H4 (cell line): ENCODE measurements at regions not wholly inside any gene's neighbourhood (a gene's known extent, or its start where the extent isn't known, plus 50 kb on each side); places are given as distances from the start of the nearest gene placed in this dataset.

Experiments
- DNase-seq: peaks from one replicate; pipeline ENCODE4 v3.0.0-alpha.2; 2015; ENCODE audit warnings: low spot score

DNA sequence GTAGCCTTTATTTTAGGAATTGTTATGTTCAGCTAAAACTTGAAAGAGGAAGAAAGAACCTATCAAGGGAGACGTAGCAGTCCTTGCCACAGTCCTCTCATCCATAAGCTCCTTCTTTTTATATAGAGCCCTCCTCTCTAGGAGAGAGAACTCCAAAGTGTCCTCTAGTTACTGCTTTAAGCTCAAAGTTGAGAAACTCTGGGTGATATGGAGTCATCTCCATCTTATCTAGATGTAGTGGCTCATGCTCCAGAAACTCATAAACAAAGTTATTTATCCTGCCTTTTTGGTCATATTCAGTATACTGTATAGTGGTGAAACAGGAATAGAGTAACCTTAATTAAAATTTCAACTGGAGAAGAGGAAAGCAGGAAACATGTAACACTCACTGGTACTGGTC, 90.4 kb upstream of the ATF7IP start:
- DNase-seq: no peak

DNA sequence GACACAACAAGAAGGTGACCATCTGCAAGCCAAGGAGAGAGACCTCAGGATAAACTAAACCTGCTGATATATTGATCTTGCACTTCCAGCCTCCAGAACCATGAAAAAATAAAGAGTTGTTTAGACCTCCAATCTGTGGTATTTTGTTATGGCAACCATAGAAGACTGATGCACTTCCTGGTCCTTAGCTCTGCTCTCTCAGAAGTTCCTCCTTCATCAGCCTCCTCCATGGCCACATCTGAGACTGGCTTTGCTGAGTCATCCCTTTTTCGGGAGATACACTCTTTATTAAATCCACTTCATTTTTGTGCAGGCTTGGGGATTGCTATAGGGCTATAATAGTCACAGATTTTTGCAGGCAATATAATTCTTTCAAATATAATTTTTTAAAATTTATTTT, 89.6 kb upstream of the ATF7IP start:
- DNase-seq: no peak

DNA sequence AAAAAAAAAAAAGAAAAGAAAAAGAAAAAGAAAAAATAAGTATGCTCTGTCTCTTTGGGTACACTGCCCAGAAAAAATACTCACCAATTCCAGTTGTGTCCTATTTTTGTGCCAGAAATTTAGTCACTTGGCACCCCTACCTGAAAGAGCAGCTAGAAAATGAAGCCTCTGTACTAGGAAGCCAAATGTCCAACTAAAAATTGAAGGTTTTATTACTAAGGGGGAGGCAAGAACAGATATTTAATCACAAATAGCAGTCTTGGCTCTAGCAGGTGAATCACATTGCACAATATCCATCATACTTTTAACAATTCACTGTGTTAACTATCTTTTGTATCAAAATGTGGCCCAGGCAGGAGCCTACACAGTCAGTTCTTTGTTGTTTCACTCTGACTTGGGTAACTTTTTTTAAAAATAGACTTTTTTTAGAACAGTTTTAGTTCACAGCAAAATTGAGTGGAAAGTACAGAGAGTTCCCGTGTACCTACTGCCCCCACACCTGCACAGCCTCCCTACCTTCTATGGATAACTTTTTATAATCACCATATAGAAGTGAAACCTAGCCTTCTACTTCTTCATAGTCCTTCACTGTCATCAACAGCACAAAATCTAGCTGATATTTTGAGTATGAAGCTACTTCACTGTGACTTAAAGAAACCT, 87.1 kb upstream of the ATF7IP start:
- no peak for DNase-seq

DNA sequence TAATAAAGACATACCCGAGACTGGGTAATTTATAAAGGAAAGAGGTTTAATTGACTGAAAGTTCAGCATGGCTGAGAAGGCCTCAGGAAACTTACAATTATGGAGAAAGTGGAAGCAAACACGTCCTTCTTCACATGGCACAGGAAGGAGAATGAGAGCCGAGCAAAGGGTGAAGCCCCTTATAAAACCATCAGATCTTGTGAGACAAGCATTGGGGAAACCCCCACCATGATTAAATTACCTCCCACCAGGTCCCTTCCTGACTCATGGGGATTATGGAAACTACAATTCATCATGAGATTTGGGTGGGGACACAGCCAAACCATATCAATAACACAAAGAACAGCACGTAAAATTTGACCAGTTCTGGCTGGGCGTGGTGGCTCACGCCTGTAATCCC, 85.6 kb upstream of the ATF7IP start:
- no peak for DNase-seq

DNA sequence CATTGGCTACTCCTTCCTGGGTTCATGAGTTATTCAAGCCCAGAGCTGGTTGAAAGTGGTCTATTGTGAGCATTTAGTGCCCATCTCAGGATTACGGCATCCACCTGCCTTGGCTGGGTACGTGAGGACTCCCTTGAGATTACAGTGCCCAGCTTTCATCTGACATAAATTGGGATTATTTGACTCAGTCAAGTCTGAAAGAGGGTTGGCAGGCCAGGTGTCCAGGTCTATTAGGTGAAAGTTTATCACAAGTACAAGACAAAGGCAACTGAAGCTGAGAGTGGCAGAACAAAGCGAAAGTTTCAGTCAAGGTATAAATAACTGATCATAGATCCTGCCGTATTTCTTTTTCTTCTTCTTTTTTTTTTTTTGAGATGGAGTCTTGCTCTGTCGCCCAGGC, 84.6 kb upstream of the ATF7IP start:
- no peak for DNase-seq

DNA sequence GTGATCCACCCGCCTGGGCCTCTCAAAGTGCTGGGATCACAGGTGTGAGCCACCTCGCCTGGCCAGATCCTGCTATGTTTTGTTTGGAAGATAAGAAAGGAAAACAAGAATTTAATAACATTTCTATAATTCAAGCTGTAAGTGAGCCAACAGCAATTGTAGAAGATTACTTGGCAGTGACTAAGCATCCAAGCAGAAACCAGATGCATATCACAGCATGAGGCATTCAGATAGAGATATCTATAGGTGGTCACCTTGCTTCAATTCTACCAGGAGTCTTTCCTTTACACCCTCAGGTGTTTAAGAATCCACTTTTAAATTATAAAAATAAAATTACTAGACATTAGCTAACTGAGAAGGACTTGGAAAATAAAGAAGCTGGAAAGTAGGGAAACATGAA, 83.9 kb upstream of the ATF7IP start:
- no peak for DNase-seq

DNA sequence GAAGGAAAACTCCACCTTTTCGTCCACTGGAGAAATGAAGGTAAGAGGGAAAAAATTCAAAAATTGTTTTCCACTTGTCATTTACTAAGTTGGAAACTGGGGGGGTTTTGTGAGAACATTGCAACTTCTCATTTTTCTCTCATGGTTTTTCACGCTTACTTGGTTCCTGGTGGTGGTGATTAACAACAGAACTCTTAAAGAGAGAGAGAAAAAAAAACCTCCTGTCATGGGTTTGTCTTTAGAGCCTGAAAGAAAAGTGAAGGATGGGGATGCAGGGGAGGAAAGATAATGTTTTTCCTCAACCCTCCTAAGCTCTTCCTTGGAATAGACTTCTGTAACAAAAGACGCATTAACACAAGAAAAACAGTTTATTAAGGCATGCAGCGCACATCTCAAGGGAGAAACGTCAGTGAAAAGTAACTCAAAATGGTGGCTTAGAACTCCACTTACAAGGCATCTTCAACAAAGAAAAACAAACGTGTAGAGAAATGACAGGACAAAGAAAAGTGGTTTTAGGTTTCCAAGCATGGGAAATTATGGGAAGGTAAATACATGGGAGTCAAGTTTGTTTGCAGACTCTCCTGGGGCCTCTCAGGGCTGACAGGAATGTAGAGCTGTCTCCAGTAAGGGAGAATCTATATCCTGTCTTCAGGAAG, 81.9 kb upstream of the ATF7IP start:
- DNase-seq: no peak

DNA sequence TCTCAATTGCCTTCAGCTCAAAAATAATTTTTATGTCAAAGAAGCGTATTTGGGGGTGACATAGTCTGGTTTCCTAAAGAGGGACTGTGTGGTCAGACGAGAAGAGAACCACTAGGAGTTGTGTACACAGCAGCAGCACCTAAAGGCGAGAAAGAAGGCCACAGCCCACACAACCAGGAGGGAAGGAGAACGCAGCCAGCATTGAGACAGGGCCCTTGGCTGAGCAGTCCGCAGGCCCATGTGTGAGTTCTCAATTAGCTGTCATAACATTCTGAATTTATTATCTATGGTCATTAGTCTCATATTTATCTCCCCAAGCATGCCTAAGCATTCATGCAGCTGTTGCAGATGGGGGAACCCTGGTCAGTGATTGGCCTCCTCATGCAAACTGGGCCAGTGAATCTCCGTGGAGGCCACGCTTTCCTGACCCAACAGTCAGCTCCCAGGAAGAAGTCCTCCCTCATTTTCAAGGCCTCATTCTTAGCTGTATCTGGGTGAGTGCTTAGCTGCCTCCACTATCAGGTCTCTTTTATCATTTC, 81.2 kb upstream of the ATF7IP start:
- DNase-seq: no peak

DNA sequence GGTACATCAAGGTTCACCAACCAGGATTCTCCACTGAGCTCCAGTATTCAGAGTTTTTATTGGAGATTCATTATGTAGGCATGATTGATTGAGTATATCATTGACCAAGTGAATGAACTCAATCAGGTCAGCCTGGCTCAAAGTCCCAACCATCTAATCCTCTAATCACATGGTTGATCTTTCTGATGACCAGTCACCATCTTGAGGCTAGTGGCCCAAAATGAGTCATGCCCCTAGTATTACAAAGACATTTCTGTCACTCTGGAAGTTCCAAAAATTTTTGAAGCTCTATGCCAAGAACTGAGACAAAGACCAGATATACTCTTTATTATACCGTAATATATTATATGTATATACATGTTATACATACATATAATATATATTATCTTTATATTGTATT, 75.9 kb upstream of the ATF7IP start:
- no peak for DNase-seq

DNA sequence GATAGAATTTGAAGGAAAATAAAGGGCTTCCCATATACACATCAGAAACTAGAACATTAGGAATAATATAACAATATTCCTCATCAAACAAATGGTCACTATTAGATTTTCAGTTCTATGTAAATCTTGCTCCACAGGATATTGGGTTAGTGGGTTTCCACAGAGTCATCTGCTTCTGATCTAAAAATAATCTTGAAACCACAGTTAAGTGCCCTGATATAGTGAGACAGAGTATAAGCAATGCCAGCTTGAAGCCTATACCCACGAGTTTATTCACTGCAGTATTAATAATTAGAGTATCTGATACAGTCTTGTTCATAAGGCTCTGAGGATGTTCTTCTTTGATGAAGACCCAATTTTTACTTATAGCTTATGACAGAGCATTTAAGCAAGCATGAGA, 74.5 kb upstream of the ATF7IP start:
- DNase-seq: no peak

DNA sequence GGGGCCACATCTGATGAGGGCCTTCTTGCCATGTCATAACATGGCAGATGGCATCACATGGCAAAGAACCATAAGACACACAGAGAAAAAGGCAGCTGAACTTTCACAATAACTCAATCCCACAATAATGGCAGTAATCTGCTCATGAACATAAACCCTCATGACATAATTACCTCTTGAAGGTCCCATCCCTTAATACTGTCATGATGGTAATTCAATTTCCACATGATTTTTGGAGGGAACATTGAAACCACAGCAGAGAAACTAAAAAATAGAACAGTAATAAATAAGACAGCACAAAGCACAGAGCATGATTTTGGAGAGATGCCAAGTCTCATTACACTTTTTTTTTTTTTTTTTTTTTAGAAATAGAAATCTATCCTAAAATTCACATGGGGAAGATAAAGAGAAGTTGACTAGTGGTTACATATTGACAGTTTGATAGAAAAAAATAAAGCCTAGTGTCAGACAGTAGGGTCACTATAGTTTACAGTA, 61.8 kb upstream of the ATF7IP start:
- no peak for DNase-seq

DNA sequence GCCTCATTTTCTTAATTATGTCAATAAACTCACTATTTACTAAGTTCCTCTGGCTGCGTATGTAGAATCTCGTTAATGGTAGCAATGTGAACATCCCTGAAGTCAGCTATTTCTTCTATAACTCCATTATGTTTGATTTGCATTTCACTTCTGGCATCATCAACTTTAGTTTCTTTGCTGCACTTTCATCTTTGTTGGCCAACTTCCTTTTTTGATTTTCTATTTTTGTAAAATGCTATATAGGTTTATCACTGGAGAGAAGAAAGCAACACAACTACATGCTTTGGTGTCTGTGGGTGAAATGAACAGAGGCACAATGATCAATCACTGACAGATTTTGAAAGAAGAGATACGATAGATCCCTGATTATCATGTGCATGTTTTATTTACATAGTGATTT, 58.5 kb upstream of the ATF7IP start:
- no peak for DNase-seq

DNA sequence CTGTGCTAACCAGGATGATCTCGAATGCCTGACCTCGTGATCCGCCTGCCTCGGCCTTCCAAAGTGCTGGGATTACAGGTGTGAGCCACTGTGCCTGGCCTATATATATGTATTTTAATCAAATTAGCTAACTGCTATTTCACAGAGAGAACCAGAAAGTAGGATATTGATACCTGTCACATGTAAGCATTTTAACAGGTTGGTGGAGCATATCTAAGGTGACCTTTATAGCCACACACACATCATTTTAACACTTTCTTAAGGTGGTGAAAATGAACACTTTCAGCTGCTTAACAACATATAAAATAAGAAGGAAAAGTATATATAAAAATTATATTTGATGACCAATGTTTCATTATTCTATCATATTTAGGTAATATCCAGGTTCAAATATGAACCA, 57.0 kb upstream of the ATF7IP start:
- DNase-seq: no peak

DNA sequence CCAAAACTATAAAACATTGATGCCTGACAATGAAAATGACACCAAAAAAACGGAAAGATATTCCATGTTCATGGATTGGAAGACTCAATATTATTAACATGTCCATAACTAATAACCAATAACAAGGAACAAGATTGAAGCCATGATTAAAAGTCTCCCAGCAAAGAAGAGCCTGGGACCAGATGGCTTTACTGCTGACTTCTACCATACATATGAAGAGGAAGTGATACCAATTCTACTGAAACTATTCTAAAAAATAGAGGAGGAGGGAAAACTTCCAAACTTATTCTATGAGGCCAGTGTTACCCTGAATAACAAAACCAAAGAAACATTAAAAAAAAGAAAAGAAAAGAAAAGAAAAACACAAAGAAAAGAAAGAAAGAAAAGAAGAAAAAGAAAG, 54.6 kb upstream of the ATF7IP start:
- DNase-seq: no peak

DNA sequence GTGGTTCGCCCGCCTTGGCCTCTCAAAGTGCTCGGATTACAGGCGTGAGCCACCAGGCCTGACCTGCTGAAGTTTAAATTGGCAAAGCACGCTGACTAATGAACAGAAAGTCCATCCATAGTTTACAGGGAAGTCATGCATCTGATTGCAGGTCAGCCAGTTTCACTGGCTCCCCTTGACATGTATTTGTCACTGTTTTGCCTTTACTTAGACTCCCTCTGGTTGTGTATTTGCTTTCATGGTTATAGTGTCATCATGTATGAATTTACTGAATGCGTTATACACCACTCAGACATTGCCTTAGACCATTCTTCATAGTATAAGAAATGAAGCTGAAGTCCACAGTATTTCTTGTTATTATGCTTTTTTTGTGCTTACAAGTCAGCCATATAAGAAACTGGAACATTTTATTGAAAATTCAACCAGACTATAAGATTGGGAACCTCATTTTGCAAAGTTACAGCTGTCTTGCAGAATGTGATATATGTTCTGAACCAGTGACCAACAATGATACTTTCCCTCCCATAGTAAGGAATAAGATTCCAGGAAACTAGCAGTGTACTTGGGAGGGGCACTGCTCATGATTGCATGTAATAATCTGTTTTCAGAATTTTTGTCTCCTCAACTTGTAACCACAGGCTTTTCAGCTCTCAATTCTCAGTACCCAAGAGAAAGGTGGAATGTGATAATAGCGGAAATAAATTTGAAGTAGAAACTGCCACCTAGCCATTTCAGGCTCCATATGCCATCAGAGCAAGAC, 51.9 kb upstream of the ATF7IP start:
- DNase-seq: no peak

DNA sequence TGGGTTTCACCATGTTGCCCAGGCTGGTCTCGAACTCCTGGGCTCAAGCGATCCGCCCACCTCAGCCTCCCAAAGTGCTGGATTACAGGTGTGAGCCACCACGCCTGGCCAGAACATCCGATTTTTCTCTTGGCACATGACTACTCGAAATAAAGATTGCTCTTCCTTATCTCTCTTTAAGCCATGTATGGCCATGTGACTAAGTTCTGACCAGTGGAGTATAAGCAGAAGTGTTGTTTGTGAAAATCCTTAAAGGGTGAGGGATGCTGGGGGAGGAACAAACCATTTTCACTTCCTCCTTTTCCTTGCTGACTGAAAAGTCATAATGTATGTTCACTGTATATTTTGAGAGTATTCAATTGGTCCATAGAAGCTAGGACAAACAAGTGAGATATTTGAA, 50.7 kb upstream of the ATF7IP start:
- DNase-seq: no peak

DNA sequence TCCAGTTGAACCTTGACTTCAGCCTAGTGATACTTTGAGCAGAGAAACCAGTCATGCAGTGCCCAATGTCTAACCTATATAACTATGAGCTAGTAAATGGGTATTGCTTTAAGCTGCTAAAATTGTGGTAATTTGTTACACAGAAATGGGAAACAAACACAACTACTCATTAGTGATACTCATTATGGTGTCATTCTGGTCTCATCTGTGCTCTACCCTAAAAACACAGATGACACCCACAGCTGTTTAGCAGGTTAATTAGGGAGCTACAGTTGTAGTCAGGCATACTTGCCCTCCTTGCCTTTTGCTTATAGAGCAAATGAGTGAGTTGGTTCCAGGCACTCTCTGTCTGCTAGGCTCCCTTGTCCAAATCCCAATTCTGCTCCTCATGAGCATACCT, 50.0 kb upstream of the ATF7IP start:
- DNase-seq: no peak
